H1 (cell line): ENCODE measurements at regions not wholly inside any gene's neighbourhood (a gene's known extent, or its start where the extent isn't known, plus 50 kb on each side); places are given as distances from the start of the nearest gene placed in this dataset.
A peak's percentile ranks its signal among the peaks of the same experiment; 100 is the strongest.

Source experiments
- CTCF ChIA-PET: fragments of 300-600 bp; sonication (Branson Sonifier 250); formaldehyde crosslinking; loops from one replicate; lab custom pipeline; 2021; ENCODE audit not compliant: partially characterized antibody; lab: Charles Lee
- POLR2A ChIA-PET: fragments of 300-600 bp; sonication (Branson Sonifier 250); formaldehyde crosslinking; loops from one replicate; lab custom pipeline; 2021; ENCODE audit warnings: inconsistent platforms; ENCODE audit not compliant: partially characterized antibody; lab: Charles Lee
- DNase-seq, 2 experiments: peaks; one replicate each; pipeline versions ENCODE4 v3.0.0 to v3.0.0-alpha.2; 2010 to 2022; ENCODE audit warnings: low spot score in 2 of 2, low read depth in 1 of 2, mixed read lengths in 1 of 2
- FAIRE-seq: peaks from 2 replicates; lab custom pipeline; 2011; peaks lifted over from hg19 to GRCh38; lab: Jason Lieb, UNC
- H2AFZ ChIP-seq: 2 replicates; pipeline ENCODE4 v1.8.1; 2012; ENCODE audit warnings: low read length, inconsistent platforms
- H2AK5ac ChIP-seq: 2 replicates; pipeline ENCODE4 v1.6.1; 2013; ENCODE audit warnings: low read depth, low read length
- H2BK120ac ChIP-seq: replicated peaks from 2 replicates; pipeline ENCODE3; 2013; ENCODE audit warnings: low read depth, low read length, inconsistent platforms
- H2BK12ac ChIP-seq: 2 replicates; pipeline ENCODE4 v1.6.1; 2013; ENCODE audit warnings: low read depth, low read length
- H2BK15ac ChIP-seq: 2 replicates; pipeline ENCODE4 v1.6.1; 2013; ENCODE audit warnings: low read length
- H2BK20ac ChIP-seq: 2 replicates; pipeline ENCODE4 v1.6.1; 2013; ENCODE audit warnings: low read length
- H2BK5ac ChIP-seq: 2 replicates; pipeline ENCODE4 v1.6.1; 2013; ENCODE audit warnings: low read depth, low read length
- H3K14ac ChIP-seq: 2 replicates; pipeline ENCODE4 v1.6.1; 2013; ENCODE audit warnings: inconsistent platforms; ENCODE audit not compliant: insufficient read length
- H3K18ac ChIP-seq: 2 replicates; pipeline ENCODE4 v1.6.1; 2013; ENCODE audit warnings: low read length; ENCODE audit errors: extremely low read depth
- H3K23ac ChIP-seq: 2 replicates; pipeline ENCODE4 v1.6.1; 2013; ENCODE audit warnings: inconsistent platforms; ENCODE audit not compliant: insufficient read length
- H3K23me2 ChIP-seq: 2 replicates; pipeline ENCODE4 v1.6.1; 2013; ENCODE audit warnings: low read depth, low read length
- H3K27ac ChIP-seq: 2 replicates; pipeline ENCODE4 v1.6.1; 2011; ENCODE audit warnings: low read depth, low read length, inconsistent platforms
- H3K27me3 ChIP-seq, 4 experiments: replicated peaks in 1 of 4; 1 replicate in 1 of 4; 2 replicates in 3 of 4; pipeline versions ENCODE4 v1.6.1 to v1.8.1; 2011 to 2013; ENCODE audit warnings: low read length in 3 of 4, mild to moderate bottlenecking in 3 of 4, inconsistent platforms in 2 of 4, mixed read lengths in 2 of 4, moderate library complexity in 1 of 4; ENCODE audit not compliant: control insufficient read depth in 3 of 4, insufficient read depth in 3 of 4; ENCODE audit errors: extremely low read depth in 1 of 4
- H3K36me3 ChIP-seq, 4 experiments: 2 replicates each; pipeline versions ENCODE4 v1.6.1 to v1.8.1; 2011 to 2013; ENCODE audit warnings: mild to moderate bottlenecking in 4 of 4, low read length in 3 of 4, moderate library complexity in 2 of 4, control low read depth in 1 of 4, inconsistent platforms in 1 of 4; ENCODE audit not compliant: insufficient read depth in 4 of 4, control insufficient read depth in 2 of 4
- H3K4ac ChIP-seq: replicated peaks from 2 replicates; pipeline ENCODE3; 2013; ENCODE audit warnings: low read length, low read depth, mixed read lengths, inconsistent platforms; ENCODE audit not compliant: insufficient read length
- H3K4me1 ChIP-seq, 4 experiments: replicated peaks in 1 of 4; 1 replicate in 1 of 4; 2 replicates in 3 of 4; pipeline versions ENCODE4 v1.6.1 to v1.8.1; 2011 to 2013; ENCODE audit warnings: low read length in 3 of 4, inconsistent platforms in 2 of 4, mixed read lengths in 1 of 4; ENCODE audit not compliant: insufficient read depth in 4 of 4, control insufficient read depth in 3 of 4
- H3K4me2 ChIP-seq, 2 experiments: 2 replicates each; pipeline versions ENCODE4 v1.6.1 to v1.8.1; 2011 to 2013; ENCODE audit warnings: low read depth in 2 of 2, low read length in 2 of 2, control low read depth in 1 of 2, inconsistent platforms in 1 of 2, mild to moderate bottlenecking in 1 of 2; ENCODE audit not compliant: insufficient read depth in 1 of 2
- H3K4me3 ChIP-seq, 4 experiments: fragments of 200-600, 300-600 bp in 1 of 4; sonication (generic), shearing (Covaris generic), sonication (Bioruptor Twin) in 1 of 4; 2 replicates each; pipeline versions ENCODE4 v1.5.1 to v1.8.1; 2011 to 2016; ENCODE audit warnings: low read length in 4 of 4, low read depth in 3 of 4, control low read depth in 2 of 4, inconsistent platforms in 2 of 4, mild to moderate bottlenecking in 2 of 4, mixed read lengths in 1 of 4, moderate library complexity in 1 of 4; ENCODE audit not compliant: insufficient read depth in 2 of 4; ENCODE audit errors: extremely low read depth in 1 of 4
- H3K56ac ChIP-seq: replicated peaks from 2 replicates; pipeline ENCODE3; 2013; ENCODE audit warnings: low read depth, mild to moderate bottlenecking, mixed read lengths, low read length, inconsistent platforms; ENCODE audit not compliant: insufficient read length
- H3K79me1 ChIP-seq: 2 replicates; pipeline ENCODE4 v1.6.1; 2013; ENCODE audit warnings: low read depth, low read length, control low read depth
- H3K79me2 ChIP-seq, 2 experiments: 2 replicates each; pipeline versions ENCODE4 v1.6.1 to v1.8.1; 2012 to 2013; ENCODE audit warnings: low read length in 2 of 2, mild to moderate bottlenecking in 2 of 2, inconsistent platforms in 1 of 2; ENCODE audit not compliant: insufficient read depth in 2 of 2, control insufficient read depth in 1 of 2
- H3K9ac ChIP-seq, 4 experiments: replicated peaks in 1 of 4; 1 replicate in 1 of 4; 2 replicates in 3 of 4; pipeline versions ENCODE4 v1.6.1 to v1.8.1; 2011 to 2013; ENCODE audit warnings: low read depth in 3 of 4, low read length in 3 of 4, control low read depth in 2 of 4, mild to moderate bottlenecking in 2 of 4, moderate library complexity in 2 of 4, inconsistent platforms in 1 of 4; ENCODE audit errors: extremely low read depth in 1 of 4
- H3K9me3 ChIP-seq, 2 experiments: 2 replicates each; pipeline versions ENCODE4 v1.6.1 to v1.8.1; 2012 to 2013; ENCODE audit warnings: mild to moderate bottlenecking in 2 of 2, moderate library complexity in 2 of 2, control low read depth in 1 of 2, inconsistent platforms in 1 of 2, low read depth in 1 of 2, low read length in 1 of 2, mixed read lengths in 1 of 2; ENCODE audit not compliant: insufficient read depth in 2 of 2
- H4K20me1 ChIP-seq, 2 experiments: replicated peaks in 1 of 2; 2 replicates each; pipeline versions ENCODE3 to v1.8.1; 2011 to 2013; ENCODE audit warnings: inconsistent platforms in 2 of 2, low read length in 2 of 2, mild to moderate bottlenecking in 1 of 2; ENCODE audit not compliant: insufficient read depth in 2 of 2, control insufficient read depth in 1 of 2
- H4K5ac ChIP-seq: 2 replicates; pipeline ENCODE4 v1.6.1; 2013; ENCODE audit warnings: low read length, low read depth, mixed read lengths, inconsistent platforms; ENCODE audit not compliant: insufficient read length
- H4K8ac ChIP-seq: 2 replicates; pipeline ENCODE4 v1.8.0; 2013; ENCODE audit warnings: mild to moderate bottlenecking, moderate library complexity, low read length, inconsistent platforms; ENCODE audit not compliant: insufficient read depth; ENCODE audit errors: extremely low read depth
- H4K91ac ChIP-seq: replicated peaks from 2 replicates; pipeline ENCODE3; 2013; ENCODE audit warnings: low read length, mixed read lengths, inconsistent platforms; ENCODE audit not compliant: insufficient read length
- ATF2 ChIP-seq: IDR thresholded peaks from 2 replicates; pipeline ENCODE4 v1.6.1; 2012; ENCODE audit warnings: low read length, inconsistent platforms
- CHD1 ChIP-seq: IDR thresholded peaks from 2 replicates; pipeline ENCODE4 v1.6.1; 2012; ENCODE audit warnings: low read depth, low read length, improper control_type of control experiment
- CREB1 ChIP-seq: IDR thresholded peaks from 2 replicates; pipeline ENCODE4 v1.6.1; 2012; ENCODE audit warnings: inconsistent platforms
- KDM1A ChIP-seq: fragments of 200-600, 300-600 bp; sonication (generic); IDR thresholded peaks from 2 replicates; pipeline ENCODE4 v1.7.1; 2016; ENCODE audit warnings: mild to moderate bottlenecking, low read length, borderline replicate concordance
- POLR2AphosphoS5 ChIP-seq: IDR thresholded peaks from 2 replicates; pipeline ENCODE4 v1.6.1; 2011; ENCODE audit warnings: low read depth, low read length
- RFX5 ChIP-seq: IDR thresholded peaks from 2 replicates; pipeline ENCODE4 v1.6.1; 2011; ENCODE audit warnings: low read depth, low read length, improper control_type of control experiment, borderline replicate concordance
- TCF12 ChIP-seq: IDR thresholded peaks from 2 replicates; pipeline ENCODE4 v1.6.1; 2011; ENCODE audit warnings: low read depth, mild to moderate bottlenecking, low read length
- USF2 ChIP-seq: IDR thresholded peaks from 2 replicates; pipeline ENCODE4 v1.6.1; 2011; ENCODE audit warnings: low read length, improper control_type of control experiment
- WGBS, 2 experiments: shearing (Covaris generic) in 1 of 2; methylation state at CpG; one replicate each; pipeline versions ENCODE4 v1.1.6 to v1.1.7; 2013 to 2015; ENCODE audit warnings: low lambda C conversion rate in 2 of 2, mixed read lengths in 2 of 2, inconsistent platforms in 1 of 2, low coverage in 1 of 2, missing lambda C conversion rate in 1 of 2; ENCODE audit not compliant: insufficient replicate concordance in 2 of 2, insufficient coverage in 1 of 2, insufficient read length in 1 of 2; ENCODE audit errors: extremely low coverage in 1 of 2, missing lambda C conversion rate in 1 of 2; 5-methylcytosine and 5-hydroxymethylcytosine counted together

GRCh38 chr12:124487066-124487833 lies 80.2 kb downstream of the NCOR2 start:
- no peak overlapping the region; the same call in 1 of the 2 replicates for H2BK5ac ChIP-seq
- no peak overlapping the region for H4K5ac ChIP-seq
- DNase-seq (no peak), FAIRE-seq (no peak)
- no peak overlapping the region for H2AFZ ChIP-seq
- H2BK12ac ChIP-seq: no peak overlapping the region
- 89% methylated on average over 27 of the region's 27 CpGs; no CpG with 5 or more reads in 1 of the 2 experiments for WGBS, 2 experiments
- H3K36me3 ChIP-seq: peaks cover 0 to 5% (median 4%) of the 10 kb centered on the region in 4 experiments; a peak in 2 of 8 replicates
- no peak overlapping the region for H3K27ac ChIP-seq
- no peak overlapping the region for H3K56ac ChIP-seq
- H3K79me1 ChIP-seq: peaks cover 21% of the 10 kb centered on the region; the same call in 1 of the 2 replicates
- H3K27me3 ChIP-seq: no peaks in the 10 kb centered on the region
- H4K20me1 ChIP-seq: peaks cover 14 to 34% of the 10 kb centered on the region in 2 experiments
- H4K91ac ChIP-seq: no peak overlapping the region
- peak overlapping the region; percentile 78; the same call in 1 of the 2 replicates for H4K8ac ChIP-seq
- H3K9ac ChIP-seq: no peak overlapping the region
- ChIA-PET POLR2A (interaction anchor here (0.9 kb wide), 1 partner anchor 43 kb away, joined by 3 read pairs; no protein-coding TSS in a partner anchor), CTCF (interaction anchor here (0.6 to 1.4 kb wide), 3 partner anchors 193 to 288 kb away, joined by 4 to 6 read pairs (median 4); no protein-coding TSS in a partner anchor)
- no peak overlapping the region for H3K18ac ChIP-seq
- no peak overlapping the region for H3K23ac ChIP-seq
- H3K14ac ChIP-seq: no peak overlapping the region
- H2BK15ac ChIP-seq: no peak overlapping the region
- H3K9me3 ChIP-seq: no peaks in the 10 kb centered on the region
- no peak overlapping the region for H2BK20ac ChIP-seq
- H3K23me2 ChIP-seq: peaks cover 1% of the 10 kb centered on the region; the same call in 1 of the 2 replicates
- no peak overlapping the region for H3K4me3 ChIP-seq
- H2AK5ac ChIP-seq: no peak overlapping the region
- peaks cover 0 to 64% of the 10 kb centered on the region in 2 experiments; a peak in 3 of 4 replicates for H3K79me2 ChIP-seq
- no peak overlapping the region for H2BK120ac ChIP-seq
- H3K4me2 ChIP-seq: no peak overlapping the region
- no peak overlapping the region for H3K4ac ChIP-seq
- TF ChIP-seq TCF12: no peak
- TF ChIP-seq RFX5: no peak
- no peak for TF ChIP-seq KDM1A
- TF ChIP-seq ATF2: no peak
- no peak for TF ChIP-seq CHD1
- no peak for TF ChIP-seq CREB1
- TF ChIP-seq USF2: no peak
- TF ChIP-seq POLR2AphosphoS5: no peak
- TF ChIP-seq, all 59 proteins: peak for 0
- H3K4me1 ChIP-seq: peaks cover 0 to 2% (median 0%) of the 10 kb centered on the region in 4 experiments; a peak in 3 of 7 replicates
